CD4-positive, alpha-beta T cell (primary cell): ENCODE measurements at regions not wholly inside any gene's neighbourhood (a gene's known extent, or its start where the extent isn't known, plus 50 kb on each side); places are given as distances from the start of the nearest gene placed in this dataset.

Experiments
- ATAC-seq: fragments of 200-7000 bp; cut with Tn5 transposase; one replicate; pipeline ENCODE4 v1.10.0; 2022; ENCODE audit warnings: mild to moderate bottlenecking; ENCODE audit not compliant: poor library complexity
- CTCF ChIA-PET: fragments of 350-600 bp; sonication (Branson Sonifier 250); formaldehyde crosslinking; loops from one replicate; lab custom pipeline; 2021; ENCODE audit warnings: antibody characterized with exemption, inconsistent platforms; lab: Charles Lee
- POLR2A ChIA-PET: fragments of 350-600 bp; sonication (Branson Sonifier 250); formaldehyde crosslinking; loops from one replicate; lab custom pipeline; 2021; ENCODE audit warnings: antibody characterized with exemption, inconsistent platforms; lab: Charles Lee
- DNase-seq, 14 experiments: peaks; one replicate each; pipeline ENCODE4 v3.0.0-alpha.2; 2013 to 2020; ENCODE audit warnings: mixed read lengths in 2 of 14
- H3K27ac ChIP-seq, 2 donors: one replicate each; pipeline versions ENCODE4 v1.5.1 to v1.7.0; 2013; ENCODE audit warnings: low read length in 2 of 2, low read depth in 1 of 2, mild to moderate bottlenecking in 1 of 2
- H3K27me3 ChIP-seq, 2 experiments: 1 replicate in 1 of 2; 2 replicates in 1 of 2; pipeline versions ENCODE4 v1.6.1 to v1.7.0; 2013; ENCODE audit warnings: low read length in 2 of 2, control low read depth in 1 of 2, mild to moderate bottlenecking in 1 of 2, moderate library complexity in 1 of 2; ENCODE audit not compliant: insufficient read depth in 2 of 2, control insufficient read depth in 1 of 2
- H3K36me3 ChIP-seq: one replicate; pipeline ENCODE4 v1.6.1; 2013; ENCODE audit warnings: low read length, control low read depth; ENCODE audit not compliant: insufficient read depth
- H3K4me1 ChIP-seq: one replicate; pipeline ENCODE4 v1.6.1; 2013; ENCODE audit warnings: low read length, control low read depth; ENCODE audit not compliant: insufficient read depth
- H3K4me3 ChIP-seq: one replicate; pipeline ENCODE4 v1.5.1; 2013; ENCODE audit warnings: mild to moderate bottlenecking, low read length, moderate library complexity
- H3K9me3 ChIP-seq, 2 experiments: 1 replicate in 1 of 2; 2 replicates in 1 of 2; pipeline versions ENCODE4 v1.6.1 to v1.7.0; 2013; ENCODE audit warnings: low read length in 2 of 2, mild to moderate bottlenecking in 2 of 2, control low read depth in 1 of 2, moderate library complexity in 1 of 2; ENCODE audit not compliant: control insufficient read depth in 1 of 2, insufficient read depth in 1 of 2
- H3K27ac Mint-ChIP-seq: one replicate; pipeline ENCODE4 v1.8.0; 2020; ENCODE audit warnings: mixed read lengths
- H3K27me3 Mint-ChIP-seq: one replicate; pipeline ENCODE4 v1.8.0; 2021; ENCODE audit warnings: mixed read lengths
- H3K36me3 Mint-ChIP-seq: one replicate; pipeline ENCODE4 v1.8.0; 2021; ENCODE audit warnings: low read depth, mixed read lengths
- H3K4me1 Mint-ChIP-seq: one replicate; pipeline ENCODE4 v1.8.0; 2021; ENCODE audit warnings: low read depth, mixed read lengths
- H3K4me3 Mint-ChIP-seq: one replicate; pipeline ENCODE4 v1.8.0; 2020; ENCODE audit warnings: mild to moderate bottlenecking, mixed read lengths
- H3K9me3 Mint-ChIP-seq: one replicate; pipeline ENCODE4 v1.8.0; 2020; ENCODE audit warnings: mixed read lengths
- CTCF ChIP-seq: fragments of 200-600 bp; IDR thresholded peaks from one replicate; pipeline ENCODE4 v1.8.0; 2022; ENCODE audit warnings: antibody characterized with exemption, mild to moderate bottlenecking
- intact Hi-C, 2 experiments: fragments of 100-400 bp; cut with DNase I in 1 of 2; cut with micrococcal nuclease in 1 of 2; formaldehyde crosslinking; loops; one replicate each; pipeline versions ENCODE4 v1.15.1 to v1.9.0; 2023 to 2025; cut with DNase I, micrococcal nuclease

GRCh38 chr7:93830141-93830925, 60.2 kb downstream of the TFPI2 start:
- no peak overlapping the region for H3K4me3 Mint-ChIP-seq
- ATAC-seq (no peak), DNase-seq (no peak)
- no peaks in the 10 kb centered on the region for H3K27me3 Mint-ChIP-seq
- no peaks in the 10 kb centered on the region for H3K36me3 ChIP-seq
- H3K36me3 Mint-ChIP-seq = no peaks in the 10 kb centered on the region
- H3K27me3 ChIP-seq = no peaks in the 10 kb centered on the region
- POLR2A ChIA-PET = no interaction called here
- no peak overlapping the region for H3K27ac Mint-ChIP-seq
- no peaks in the 10 kb centered on the region for H3K9me3 ChIP-seq
- CTCF ChIA-PET = no interaction called here
- intact Hi-C loops = no loop called here
- H3K9me3 Mint-ChIP-seq = no peaks in the 10 kb centered on the region
- no peak for TF ChIP-seq CTCF
- no peak overlapping the region for H3K27ac ChIP-seq
- no peaks in the 10 kb centered on the region for H3K4me1 Mint-ChIP-seq
- H3K4me3 ChIP-seq = no peak overlapping the region
- H3K4me1 ChIP-seq = no peaks in the 10 kb centered on the region

DNA sequence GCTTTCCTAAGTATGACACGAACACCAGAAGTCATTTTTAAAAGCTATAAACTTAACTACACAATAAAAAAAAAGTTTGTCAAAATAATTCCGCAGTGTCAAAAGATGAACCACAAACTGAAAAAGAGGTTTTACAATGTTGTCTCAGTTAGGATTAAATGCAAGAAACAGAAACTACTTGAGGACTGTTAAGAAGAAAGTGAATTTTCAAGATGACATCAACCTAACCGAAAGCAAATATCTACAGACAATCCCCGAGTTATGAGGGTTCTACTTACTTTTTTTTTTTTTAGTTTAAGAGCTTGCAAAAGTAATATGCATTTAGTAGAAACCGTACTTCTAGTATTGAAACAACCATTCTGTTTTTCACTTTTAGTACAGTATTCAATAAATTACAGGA, 62.3 kb downstream of the TFPI2 start:
- POLR2A ChIA-PET = no interaction called here
- no peaks in the 10 kb centered on the region for H3K4me1 ChIP-seq
- Mint-ChIP-seq H3K36me3 (no peaks in the 10 kb centered on the region), H3K27me3 (no peaks in the 10 kb centered on the region), H3K4me3 (no peak overlapping the region), H3K4me1 (no peaks in the 10 kb centered on the region), H3K9me3 (no peaks in the 10 kb centered on the region), H3K27ac (no peak overlapping the region)
- no peak overlapping the region for H3K4me3 ChIP-seq
- no peak overlapping the region for H3K27ac ChIP-seq
- TF ChIP-seq CTCF = no peak
- intact Hi-C loops = no loop called here
- H3K9me3 ChIP-seq = no peaks in the 10 kb centered on the region
- H3K36me3 ChIP-seq = no peaks in the 10 kb centered on the region
- H3K27me3 ChIP-seq = no peaks in the 10 kb centered on the region
- no peak for ATAC-seq
- no peak for DNase-seq
- CTCF ChIA-PET = no interaction called here

GRCh38 chr7:93823621-93824020, 66.9 kb downstream of the TFPI2 start:
- ATAC-seq = no peak
- no peak for TF ChIP-seq CTCF

More at GRCh38 chr7:93823621-93824020, 66.9 kb downstream of the TFPI2 start:
- Histone ChIP-seq H3K27me3 (no peaks in the 10 kb centered on the region), H3K9me3 (no peaks in the 10 kb centered on the region), H3K36me3 (no peaks in the 10 kb centered on the region), H3K4me1 (no peaks in the 10 kb centered on the region), H3K27ac (no peak overlapping the region), H3K4me3 (no peak overlapping the region)
- no peak for DNase-seq
- Mint-ChIP-seq H3K27me3 (no peaks in the 10 kb centered on the region), H3K4me3 (no peak overlapping the region), H3K36me3 (no peaks in the 10 kb centered on the region), H3K4me1 (no peaks in the 10 kb centered on the region), H3K9me3 (no peaks in the 10 kb centered on the region), H3K27ac (no peak overlapping the region)
- POLR2A ChIA-PET = no interaction called here
- intact Hi-C loops = no loop called here
- CTCF ChIA-PET = no interaction called here
